ENCODE measurements at regions not wholly inside any gene's neighbourhood (a gene's known extent, or its start where the extent isn't known, plus 50 kb on each side); places are given as distances from the start of the nearest gene placed in this dataset.
"Not testable (repeated sequence)": the region's sequence is repeated elsewhere in the genome, so short reads cannot be mapped to it uniquely, and the experiment has no call there.

GRCh38 chr7:67301667-67302066, 305.0 kb downstream of the TYW1 start:
- no peak for DNase-seq

- DNase-seq: peak; percentile 99
Observed at GRCh38 chr7:67302113-67303039, 305.7 kb downstream of the TYW1 start.

GRCh38 chr7:67304846-67305245, 308.2 kb downstream of the TYW1 start:
- DNase-seq: not testable (repeated sequence)

- no peak for DNase-seq
Observed at GRCh38 chr7:67306331-67306730, 309.7 kb downstream of the TYW1 start.

- no peak for DNase-seq
Observed at GRCh38 chr7:67309764-67310549, 313.3 kb downstream of the TYW1 start.

- no peak for DNase-seq
Observed at GRCh38 chr7:67311901-67312300, 315.3 kb downstream of the TYW1 start.

- DNase-seq: no peak
Observed at GRCh38 chr7:67313213-67313612, 316.6 kb downstream of the TYW1 start.

GRCh38 chr7:67316902-67317301, 320.3 kb downstream of the TYW1 start:
- not testable (repeated sequence) for DNase-seq

GRCh38 chr7:67328257-67328656, 331.6 kb downstream of the TYW1 start:
- DNase-seq: not testable (repeated sequence)

GRCh38 chr7:67335165-67335564, 338.5 kb downstream of the TYW1 start:
- DNase-seq: not testable (repeated sequence)

GRCh38 chr7:67335663-67336062, 339.0 kb downstream of the TYW1 start:
- DNase-seq: not testable (repeated sequence)

- not testable (repeated sequence) for DNase-seq
Observed at GRCh38 chr7:67338545-67338944, 341.9 kb downstream of the TYW1 start.

GRCh38 chr7:67341153-67341768, 344.6 kb downstream of the TYW1 start:
- DNase-seq: no peak

GRCh38 chr7:67343114-67343513, 346.5 kb downstream of the TYW1 start:
- DNase-seq: peak; percentile 64

- DNase-seq: no peak
Observed at GRCh38 chr7:67343572-67343971, 346.9 kb downstream of the TYW1 start.

- DNase-seq: no peak
Observed at GRCh38 chr7:67344481-67345193, 348.0 kb downstream of the TYW1 start.

- DNase-seq: no peak
Observed at GRCh38 chr7:67346126-67346525, 349.5 kb downstream of the TYW1 start.

GRCh38 chr7:67346876-67347275, 350.2 kb downstream of the TYW1 start:
- no peak for DNase-seq

- no peak for DNase-seq
Observed at GRCh38 chr7:67348171-67348570, 351.5 kb downstream of the TYW1 start.

- not testable (repeated sequence) for DNase-seq
Observed at GRCh38 chr7:67357653-67358052, 361.0 kb downstream of the TYW1 start.

- not testable (repeated sequence) for DNase-seq
Observed at GRCh38 chr7:67358316-67358715, 361.7 kb downstream of the TYW1 start.

GRCh38 chr7:67358738-67359137, 362.1 kb downstream of the TYW1 start:
- not testable (repeated sequence) for DNase-seq

- DNase-seq: peak; percentile 68
Observed at GRCh38 chr7:67359900-67360299, 363.3 kb downstream of the TYW1 start.

Measured in islet precursor cell (in vitro differentiated cells).